GM12874 (cell line): ENCODE measurements at regions not wholly inside any gene's neighbourhood (a gene's known extent, or its start where the extent isn't known, plus 50 kb on each side); places are given as distances from the start of the nearest gene placed in this dataset.

Experiments used
- TF ChIP-seq, protein P1 (sequence below): IDR thresholded peaks from 2 replicates; pipeline ENCODE4 v1.5.1; 2011; ENCODE audit warnings: low read depth, mild to moderate bottlenecking, control low read depth, low read length, moderate library complexity; ENCODE audit not compliant: insufficient read depth

GRCh38 chr2:155905657-155906056 is 426.9 kb downstream of the NR4A2 start:
- TF ChIP-seq, protein P1, sequence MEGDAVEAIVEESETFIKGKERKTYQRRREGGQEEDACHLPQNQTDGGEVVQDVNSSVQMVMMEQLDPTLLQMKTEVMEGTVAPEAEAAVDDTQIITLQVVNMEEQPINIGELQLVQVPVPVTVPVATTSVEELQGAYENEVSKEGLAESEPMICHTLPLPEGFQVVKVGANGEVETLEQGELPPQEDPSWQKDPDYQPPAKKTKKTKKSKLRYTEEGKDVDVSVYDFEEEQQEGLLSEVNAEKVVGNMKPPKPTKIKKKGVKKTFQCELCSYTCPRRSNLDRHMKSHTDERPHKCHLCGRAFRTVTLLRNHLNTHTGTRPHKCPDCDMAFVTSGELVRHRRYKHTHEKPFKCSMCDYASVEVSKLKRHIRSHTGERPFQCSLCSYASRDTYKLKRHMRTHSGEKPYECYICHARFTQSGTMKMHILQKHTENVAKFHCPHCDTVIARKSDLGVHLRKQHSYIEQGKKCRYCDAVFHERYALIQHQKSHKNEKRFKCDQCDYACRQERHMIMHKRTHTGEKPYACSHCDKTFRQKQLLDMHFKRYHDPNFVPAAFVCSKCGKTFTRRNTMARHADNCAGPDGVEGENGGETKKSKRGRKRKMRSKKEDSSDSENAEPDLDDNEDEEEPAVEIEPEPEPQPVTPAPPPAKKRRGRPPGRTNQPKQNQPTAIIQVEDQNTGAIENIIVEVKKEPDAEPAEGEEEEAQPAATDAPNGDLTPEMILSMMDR: no peak

- TF ChIP-seq, protein P1: no peak
Observed at GRCh38 chr2:155904720-155905119, 427.8 kb downstream of the NR4A2 start.

- TF ChIP-seq, protein P1: no peak
Observed at GRCh38 chr2:155902635-155903034, 429.9 kb downstream of the NR4A2 start.

GRCh38 chr2:155895016-155895415 is 437.5 kb downstream of the NR4A2 start:
- TF ChIP-seq, protein P1: no peak

DNA sequence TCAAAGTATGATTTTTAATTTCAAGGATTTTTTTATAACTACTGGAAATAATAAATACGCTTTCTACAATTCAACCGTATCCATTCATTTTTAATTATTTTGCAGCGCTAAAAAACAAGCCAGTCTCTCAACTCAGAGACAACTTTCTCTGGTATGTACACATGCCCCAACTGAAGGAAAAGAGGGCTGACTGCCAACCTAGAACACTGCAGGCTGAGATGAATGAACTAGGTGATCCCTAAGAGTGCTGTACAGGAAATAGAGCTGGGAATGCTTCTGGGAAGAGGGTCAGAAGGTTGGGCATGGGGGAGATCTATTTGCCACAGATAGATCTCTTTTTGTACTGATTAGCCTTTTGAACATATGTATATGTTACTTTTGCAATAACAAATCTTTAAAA is 460.1 kb downstream of the NR4A2 start:
- TF ChIP-seq, protein P1: no peak

DNA sequence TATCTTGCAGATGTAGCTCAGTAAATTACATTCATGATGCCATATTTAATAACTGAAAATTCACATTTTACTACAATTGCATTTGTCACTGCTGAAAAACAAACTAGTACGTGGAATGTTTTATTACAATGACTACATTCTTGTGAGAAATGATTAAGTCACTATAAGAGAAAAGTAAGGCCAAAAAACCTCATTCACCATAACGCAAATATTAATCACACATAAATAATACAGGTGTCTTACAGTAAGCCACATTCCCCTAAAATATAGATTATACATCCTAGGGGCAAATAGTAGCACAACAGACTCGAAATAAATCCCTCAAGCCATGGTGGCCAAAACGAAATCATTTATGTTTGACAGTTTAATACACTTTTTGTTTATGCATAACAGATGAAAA is 460.6 kb downstream of the NR4A2 start:
- TF ChIP-seq, protein P1: no peak

GRCh38 chr2:155867564-155867963 is 465.0 kb downstream of the NR4A2 start:
- TF ChIP-seq, protein P1: no peak

GRCh38 chr2:155866477-155866876 is 466.0 kb downstream of the NR4A2 start:
- TF ChIP-seq, protein P1: no peak
